KG1 (cell line): ENCODE measurements at regions not wholly inside any gene's neighbourhood (a gene's known extent, or its start where the extent isn't known, plus 50 kb on each side); places are given as distances from the start of the nearest gene placed in this dataset.
"Not testable (repeated sequence)": the region's sequence is repeated elsewhere in the genome, so short reads cannot be mapped to it uniquely, and the experiment has no call there.

ENCODE experiments used
- DNase-seq: peaks from one replicate; lab custom pipeline; 2025; lab: John Stamatoyannopoulos, UW

DNA sequence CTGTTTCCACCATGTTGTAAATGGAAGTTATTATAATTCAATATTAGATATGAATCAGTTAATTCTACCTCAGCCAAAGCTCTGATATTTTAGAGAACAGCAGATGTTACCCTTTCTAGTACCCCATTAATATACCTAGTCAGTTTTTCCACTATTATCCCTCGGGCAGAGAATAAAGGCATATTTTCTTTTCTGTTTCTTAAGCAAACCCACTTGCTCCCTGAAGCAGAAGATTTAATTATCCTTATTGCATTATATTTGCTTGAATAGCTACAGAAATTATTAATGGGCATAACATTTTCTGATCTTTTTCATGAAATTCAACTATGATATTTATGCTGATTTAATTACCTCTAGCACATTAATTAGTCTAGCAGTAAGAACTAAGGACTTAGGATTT, 832.9 kb upstream of the FBXO33 start:
- DNase-seq, result no peak

DNA sequence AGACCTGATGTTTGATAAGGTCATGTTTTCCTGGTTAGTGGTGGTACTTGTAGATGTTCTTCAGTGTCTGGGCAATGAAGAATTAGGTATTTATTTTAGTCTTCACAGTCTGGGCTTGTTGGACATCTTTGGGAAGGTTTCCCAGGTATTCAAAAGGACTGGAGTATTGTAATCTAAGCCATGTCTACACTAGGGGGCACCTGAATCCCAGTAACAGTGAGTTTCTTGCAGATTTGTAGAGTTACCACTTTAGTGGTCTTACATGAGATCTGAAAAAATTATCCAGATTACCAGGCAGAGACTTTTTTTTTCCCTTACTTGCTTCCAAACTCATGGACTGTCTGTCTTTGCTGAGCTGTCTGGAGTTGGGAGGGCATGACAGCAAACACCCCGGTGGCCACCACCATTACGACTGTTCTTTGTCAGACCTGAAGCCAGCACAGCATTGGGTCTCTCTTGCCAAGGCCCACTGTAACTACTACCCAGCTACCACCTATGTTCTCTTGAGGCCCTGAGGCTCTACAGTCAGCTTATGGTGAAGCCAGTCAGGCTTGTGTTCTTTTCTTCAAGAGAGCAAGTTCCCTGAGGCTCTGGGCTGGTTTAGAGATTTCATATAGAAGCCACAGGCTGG, 820.7 kb upstream of the FBXO33 start:
- no peak for DNase-seq

DNA sequence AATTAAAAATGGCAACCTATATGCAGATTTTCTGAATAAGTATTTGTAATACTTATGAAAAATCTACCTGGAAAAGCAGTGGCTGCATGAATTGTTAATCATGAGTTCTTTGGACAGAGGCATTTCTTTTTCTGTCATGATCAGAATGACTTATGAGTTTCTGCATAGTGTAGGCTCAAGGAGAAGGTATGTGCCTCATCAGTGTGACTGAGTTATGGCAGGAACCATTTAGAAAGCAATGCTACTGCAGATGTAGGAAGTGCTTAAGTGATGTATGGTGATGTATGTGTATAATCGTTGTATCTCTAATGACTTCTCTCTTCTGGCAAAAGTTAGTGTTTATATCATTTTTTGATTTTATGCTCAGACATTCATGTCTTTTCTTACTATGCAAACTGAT, 816.4 kb upstream of the FBXO33 start:
- DNase-seq, result no peak

DNA sequence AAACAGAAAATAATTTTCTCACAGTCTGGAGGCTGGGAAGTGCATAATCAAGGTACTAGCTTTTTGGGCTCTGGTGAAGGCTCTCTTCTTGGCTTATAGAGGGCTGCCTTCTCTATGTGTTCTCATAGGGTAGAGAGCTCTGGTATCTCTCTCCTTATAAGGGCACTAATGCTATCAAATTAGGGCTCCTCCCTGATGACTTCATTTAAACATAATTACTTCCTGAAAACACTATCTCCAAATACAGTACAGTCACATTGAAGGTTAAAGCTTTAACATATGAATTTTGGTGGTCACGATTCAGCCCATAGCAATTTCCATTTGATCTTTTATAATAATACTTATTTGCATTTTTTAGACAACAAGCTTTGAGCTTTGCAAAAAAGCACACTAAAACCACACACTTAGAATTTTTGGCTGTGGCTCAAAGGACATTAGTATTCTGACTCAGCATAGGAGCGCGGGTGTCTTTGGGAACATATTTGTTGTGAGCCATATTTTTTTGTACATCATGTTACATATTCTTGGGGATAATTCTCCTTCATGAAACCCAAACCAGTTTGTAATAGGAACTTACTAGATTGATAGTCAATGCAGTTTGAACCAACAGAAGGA, 808.1 kb upstream of the FBXO33 start:
- no peak for DNase-seq

DNA sequence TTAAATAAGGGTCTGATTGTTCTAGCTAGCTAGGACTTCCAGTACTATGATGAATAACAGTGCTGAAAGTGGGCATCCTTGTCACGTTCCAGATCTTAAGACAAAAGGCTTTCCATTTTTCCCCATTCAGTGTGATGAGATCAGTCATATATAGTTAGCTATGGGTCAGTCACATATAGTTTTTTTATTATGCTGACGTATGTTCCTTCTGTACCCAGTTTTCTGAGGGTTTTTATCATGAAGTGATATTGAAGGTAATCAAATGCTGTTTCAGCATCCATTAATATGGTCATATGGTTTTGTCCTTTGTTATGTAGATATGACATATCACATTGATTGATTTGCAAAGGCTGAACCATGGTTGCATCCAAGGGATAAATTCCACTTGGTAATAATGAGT, 800.1 kb upstream of the FBXO33 start:
- DNase-seq, result no peak

DNA sequence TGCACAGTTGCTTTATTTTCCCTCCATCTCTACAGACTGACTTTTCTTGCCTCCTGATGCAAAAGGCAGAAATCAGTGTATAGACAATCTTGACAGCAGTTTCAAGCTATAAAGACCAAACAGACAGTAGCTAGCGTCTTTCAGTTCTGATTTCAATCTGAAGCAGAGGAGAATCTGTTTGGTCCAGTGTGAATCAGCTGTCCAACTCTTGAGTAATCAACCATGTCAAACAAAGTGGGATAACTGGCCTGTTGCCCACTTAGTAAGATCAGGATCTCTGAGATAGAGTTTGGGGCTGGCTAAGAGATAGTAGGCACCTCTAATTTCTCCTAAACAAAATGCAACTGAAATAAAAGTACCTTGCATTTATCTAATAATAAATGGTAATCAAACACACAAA, 797.4 kb upstream of the FBXO33 start:
- no peak for DNase-seq

DNA sequence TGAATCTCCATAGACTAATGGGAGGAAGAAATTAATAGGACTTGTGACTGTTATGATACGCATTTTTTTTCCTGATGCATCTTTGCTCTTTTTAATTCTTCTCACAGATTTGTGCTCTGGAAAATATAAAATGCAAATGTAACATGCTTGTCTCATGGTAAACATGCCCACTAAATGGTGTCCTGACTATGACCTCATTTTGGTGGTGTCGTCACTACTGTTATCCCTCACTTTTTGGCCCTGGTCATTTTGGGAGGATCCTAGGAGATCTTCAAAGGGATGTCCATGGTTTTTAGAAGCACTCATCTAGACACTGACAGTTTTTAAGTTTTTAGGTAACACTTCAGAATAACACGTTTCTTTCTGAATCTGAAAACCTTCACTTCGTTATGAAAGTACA, 790.8 kb upstream of the FBXO33 start:
- no peak for DNase-seq

DNA sequence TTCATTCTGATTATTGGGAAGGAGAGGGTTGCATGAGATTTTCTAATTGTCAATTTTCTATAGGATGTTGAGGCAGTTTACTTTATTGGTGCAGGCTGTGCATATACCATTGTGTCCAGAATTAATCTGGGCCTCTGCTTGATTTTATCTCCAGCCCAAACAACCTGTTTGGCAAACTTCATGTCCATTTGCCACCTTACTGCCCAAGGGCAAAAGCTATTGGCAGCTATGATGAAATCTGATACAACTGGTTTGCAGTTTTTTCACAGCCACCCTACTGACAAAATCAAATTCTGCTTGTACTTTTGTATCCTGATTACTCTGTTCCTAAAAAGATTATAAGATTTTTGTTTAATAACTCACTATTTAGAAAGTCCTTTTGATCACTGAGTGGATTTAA, 789.2 kb upstream of the FBXO33 start:
- DNase-seq, result no peak

DNA sequence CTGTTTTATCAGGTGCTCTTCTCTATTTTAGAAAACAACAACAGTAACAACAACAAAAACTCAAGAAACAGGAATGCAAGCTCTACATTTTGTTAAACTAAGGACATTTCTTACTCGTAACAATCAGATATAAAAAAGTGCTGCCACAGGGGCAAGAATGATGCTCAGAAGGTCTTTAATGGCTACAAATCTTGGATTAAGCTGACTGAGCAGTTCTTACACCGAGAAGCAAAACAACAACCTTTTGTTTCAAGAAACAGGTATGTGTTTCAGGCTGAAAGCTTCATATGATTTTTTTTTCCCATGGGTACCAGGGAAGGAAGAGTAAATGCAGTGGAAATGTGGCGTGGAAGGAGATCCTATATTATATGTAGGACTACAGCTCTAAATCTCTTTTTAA, 786.8 kb upstream of the FBXO33 start:
- DNase-seq, result no peak

DNA sequence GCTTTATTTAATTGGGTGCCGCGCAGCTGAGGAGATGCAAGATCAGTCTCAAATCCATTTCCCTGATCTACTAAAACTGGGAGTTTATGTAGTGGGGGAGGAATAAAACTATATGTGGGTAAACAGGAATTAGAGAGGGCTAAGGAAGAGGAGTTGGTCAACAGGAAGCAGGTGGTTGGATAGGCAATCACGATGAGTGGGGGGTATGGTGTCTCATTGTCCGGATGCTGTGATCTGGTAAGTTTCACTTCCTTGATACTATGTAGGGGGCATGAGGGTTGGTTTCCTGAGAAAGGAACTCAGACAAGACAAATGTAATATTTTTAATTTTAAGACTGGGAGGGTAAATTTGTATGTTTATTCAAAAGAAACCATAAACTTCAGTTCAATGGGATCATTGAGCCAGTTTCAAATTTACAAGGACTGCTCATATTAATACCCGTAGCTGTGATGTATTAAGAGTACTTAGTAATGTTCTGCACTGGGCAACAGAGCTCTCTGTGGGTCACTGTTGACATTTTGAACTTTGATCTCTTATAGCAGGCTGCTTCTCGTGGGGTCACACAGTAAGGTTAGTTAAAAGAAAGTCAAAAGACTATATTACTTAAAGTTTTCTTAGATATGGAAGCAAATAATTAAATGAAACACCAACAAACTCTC, 786.2 kb upstream of the FBXO33 start:
- DNase-seq, result peak; percentile 32

DNA sequence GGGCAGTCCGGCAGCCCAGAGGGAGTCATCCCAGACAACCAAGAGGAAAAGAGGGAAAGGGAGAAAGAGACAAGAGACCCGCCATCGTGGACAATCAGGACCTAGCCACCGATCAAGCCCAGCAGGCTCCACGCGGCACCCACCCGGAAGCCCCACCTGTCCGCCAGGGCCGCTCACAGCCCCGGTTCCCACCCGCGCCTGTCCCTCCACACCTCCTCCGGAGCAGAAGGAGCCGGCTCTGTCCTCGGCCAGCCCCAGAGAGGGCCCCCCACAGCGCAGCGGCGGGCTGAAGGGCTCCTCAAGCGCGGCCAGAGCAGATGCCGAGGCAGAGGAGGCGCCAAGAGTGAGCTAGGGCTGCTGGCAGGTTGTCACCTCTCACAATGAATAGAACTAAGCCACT, 784.7 kb upstream of the FBXO33 start:
- no peak for DNase-seq

DNA sequence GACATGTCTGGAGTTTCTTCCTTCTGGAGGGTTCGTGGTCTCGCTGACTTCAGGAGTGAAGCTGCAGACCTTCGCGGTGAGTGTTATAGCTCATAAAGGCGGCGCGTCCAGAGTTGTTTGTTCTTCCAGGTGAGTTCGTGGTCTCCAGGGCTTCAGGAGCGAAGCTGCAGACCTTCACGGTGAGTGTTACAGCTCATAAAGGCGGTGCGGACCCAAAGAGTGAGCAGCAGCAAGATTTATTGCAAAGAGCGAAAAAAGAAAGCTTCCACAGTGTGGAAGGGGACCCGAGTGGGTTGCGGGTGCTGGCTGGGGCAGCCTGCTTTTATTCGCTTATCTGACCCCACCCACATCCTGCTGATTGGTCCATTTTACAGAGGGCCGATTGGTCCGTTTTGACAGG, 784.2 kb upstream of the FBXO33 start:
- not testable (repeated sequence) for DNase-seq

DNA sequence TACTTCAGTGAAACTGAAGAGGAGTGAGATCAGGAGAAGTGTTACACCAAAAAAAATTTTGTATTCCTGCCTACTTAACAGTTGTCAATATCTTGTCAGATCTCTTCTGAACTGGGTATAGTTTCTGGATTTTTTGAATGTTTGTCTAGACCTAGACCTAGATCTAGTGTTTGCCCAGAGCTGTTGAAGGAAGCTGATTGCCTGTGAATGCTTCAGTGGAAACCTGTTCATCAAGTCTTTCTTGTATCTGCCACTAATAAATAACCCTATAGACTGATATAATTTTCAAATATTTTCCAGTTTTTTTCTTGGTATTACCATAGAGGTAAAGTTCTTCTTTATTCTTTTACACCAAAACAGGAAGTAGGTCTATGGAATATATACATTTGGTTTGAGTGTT, 781.5 kb upstream of the FBXO33 start:
- DNase-seq, result no peak

DNA sequence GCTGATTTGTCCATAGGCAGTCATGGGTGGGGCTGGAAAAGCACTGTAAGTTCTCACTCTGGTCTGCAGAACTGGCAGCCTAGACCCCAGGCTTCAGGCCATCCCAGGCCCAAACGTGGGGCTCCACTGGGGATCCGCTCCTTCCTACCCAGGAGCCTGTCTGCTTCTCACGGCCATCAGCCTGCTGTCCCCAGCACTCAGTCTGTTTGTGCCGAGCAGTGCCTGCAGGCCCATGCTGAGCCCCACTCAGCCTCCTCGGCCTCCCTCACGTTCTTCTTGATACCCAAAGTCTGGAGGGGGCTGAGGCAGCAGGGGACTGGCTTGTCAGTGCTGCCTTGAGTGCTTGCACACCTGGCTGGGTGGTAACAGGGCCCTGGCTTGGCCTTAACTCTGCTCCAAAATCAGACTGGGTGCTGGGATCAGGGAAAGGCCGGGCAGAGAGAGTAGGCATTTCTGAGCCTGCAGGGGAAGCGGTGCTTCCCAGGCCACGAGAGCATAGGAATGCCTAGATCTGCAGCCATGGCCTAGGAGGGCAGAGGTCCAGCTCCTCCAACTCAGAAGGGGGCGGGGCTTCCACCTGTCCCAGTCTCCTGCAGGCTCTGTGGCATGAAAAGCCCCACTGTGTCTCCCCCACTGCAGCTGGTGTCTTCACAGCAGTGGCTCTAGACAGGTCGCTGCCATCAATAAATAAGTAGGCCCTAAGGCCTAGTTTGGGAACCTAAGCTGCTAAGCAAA, 772.4 kb upstream of the FBXO33 start:
- no peak for DNase-seq

DNA sequence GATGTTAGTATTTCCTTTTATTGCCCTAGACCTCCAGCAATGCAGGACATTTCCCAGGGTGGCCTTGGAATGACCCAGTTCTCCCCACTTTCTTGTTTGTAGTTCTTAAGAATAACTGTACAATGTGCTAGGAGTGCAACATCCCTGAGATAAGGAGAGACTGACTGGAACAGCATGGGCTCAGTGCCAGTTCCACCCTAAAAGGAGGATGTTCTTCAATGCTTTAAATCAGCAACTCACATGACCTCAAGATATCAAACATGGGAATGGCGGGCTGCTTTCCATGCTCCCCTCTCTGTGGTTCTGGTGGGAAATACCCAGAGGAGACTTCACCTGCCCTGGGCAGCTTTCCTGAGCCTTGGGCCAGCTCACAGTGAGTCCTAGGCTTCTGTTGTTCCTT, 766.9 kb upstream of the FBXO33 start:
- DNase-seq, result no peak

DNA sequence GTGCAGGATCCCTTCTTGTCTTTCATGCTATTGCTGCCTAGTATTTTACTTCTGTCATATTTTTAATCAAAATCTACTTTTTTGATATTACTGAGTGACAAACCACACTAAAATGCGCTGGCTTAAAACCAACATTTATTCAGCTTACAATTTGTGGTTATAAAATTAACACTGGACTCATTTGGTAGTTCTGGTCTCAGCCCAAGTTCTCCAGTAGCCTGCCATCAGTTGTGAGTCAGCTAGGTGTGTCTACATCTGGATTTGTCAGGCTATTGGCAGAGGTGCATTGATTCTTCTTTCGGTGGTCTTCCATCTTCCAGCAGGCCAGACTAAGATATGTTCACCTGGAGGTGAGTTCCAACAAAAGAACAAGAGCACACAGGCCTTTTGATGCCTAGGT, 765.1 kb upstream of the FBXO33 start:
- no peak for DNase-seq

DNA sequence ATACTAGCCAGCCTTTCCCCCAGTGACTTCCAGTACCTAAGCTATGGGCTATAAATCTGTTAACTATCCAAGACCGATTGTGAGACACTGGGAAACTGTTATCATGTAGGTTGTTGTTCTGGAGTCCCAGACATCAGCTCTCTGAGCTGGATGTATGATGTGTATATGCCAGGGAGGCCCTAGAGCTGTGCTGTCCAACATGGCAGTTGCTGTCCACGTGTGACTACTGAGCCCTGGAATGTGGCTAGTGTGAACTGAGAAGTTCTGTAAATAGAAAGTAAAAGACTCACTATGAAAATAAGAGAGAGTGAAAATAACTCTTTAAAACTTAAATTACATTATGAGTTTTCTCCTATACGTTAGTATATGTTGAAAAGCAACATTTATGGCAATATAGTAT, 755.8 kb upstream of the FBXO33 start:
- no peak for DNase-seq

DNA sequence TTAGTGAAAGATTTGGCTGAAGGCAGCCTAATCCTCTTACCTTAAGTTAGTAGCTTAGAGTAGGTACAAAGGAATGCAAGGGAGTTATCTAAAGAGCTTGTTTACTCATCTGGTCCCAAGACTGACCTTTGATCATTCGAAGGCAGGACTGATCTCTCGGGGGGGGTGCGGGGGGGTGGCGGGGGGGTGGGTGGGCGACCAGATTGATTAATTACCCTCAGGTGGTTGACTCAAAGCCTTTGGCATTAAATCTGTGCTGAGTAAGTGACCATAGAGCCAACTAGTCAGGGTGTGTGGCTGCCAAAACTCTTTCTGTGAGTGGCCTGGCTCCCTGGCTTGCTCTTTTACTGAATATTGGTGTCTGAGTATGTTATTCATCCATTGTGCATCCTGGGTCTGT, 731.9 kb upstream of the FBXO33 start:
- no peak for DNase-seq

DNA sequence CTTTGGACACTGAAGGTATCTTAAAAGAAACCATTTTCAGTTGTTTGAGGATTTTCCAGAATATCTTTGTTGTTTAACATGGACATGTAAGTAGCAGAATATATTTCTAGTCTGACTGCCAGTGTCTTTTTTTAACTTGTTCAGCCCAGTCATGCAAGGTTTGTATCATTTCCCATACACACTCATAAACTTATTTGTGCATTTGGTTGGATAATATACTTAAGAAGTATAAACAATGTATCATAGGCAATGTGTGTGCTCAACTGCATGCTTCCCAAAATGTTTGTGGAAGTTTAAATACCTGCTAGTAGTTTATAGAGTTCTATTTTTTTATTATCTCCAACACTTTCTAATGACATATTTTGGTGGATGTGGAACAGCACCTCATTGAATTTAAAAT, 707.4 kb upstream of the FBXO33 start:
- DNase-seq, result no peak

DNA sequence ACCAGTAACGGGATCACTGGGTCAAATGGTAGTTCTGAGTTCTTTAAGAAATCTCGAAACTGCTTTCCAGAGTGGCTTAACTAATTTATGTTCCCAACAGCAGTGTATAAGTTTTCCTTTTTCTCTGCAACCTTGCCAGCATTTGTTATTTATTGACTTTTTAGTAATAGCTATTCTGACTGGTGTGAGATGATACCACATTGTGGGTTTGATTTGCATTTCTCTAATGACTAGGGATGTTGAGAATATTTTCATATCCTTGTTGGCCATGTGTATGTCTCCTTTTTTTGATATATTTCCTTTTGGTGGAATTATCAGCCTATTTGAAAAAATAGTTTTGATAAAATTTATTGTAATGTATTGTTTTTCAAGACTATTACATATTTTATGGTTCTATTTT, 701.2 kb upstream of the FBXO33 start:
- no peak for DNase-seq

DNA sequence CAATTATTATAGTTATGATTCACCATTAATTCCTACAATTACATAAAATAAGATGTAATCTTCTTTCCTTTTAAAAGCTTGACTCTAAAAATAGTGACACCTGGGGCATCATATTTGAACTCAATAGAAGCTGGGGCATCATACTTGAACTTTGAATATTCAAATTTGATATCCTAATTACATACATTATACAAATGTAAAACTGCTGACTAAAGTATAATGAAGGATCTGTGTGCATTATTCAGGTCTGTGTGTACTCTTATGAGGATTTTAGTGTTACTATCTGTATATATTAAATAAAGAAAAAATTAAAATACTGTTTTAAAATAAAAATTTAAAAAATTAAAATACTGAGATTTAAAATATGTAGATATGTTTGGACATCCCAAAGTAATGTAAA, 696.9 kb upstream of the FBXO33 start:
- no peak for DNase-seq

DNA sequence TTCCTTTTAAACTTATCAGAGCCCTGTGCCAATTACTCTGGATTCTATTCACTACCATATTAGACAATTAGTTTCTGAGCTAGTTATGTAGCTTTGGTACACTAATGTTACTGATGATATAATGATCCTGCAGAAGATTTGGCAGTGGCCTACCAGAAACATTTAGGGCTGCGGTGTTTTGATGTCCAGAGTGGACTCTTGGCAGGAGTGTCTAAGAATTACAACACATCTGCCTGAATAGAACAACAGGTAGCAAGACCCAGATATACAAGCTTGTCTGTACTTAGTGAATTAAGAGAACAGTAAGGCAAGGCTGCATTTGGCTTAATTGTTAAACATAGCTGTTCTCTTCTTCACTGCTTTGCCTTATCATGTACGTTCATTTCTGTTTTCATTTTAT, 691.6 kb upstream of the FBXO33 start:
- no peak for DNase-seq

DNA sequence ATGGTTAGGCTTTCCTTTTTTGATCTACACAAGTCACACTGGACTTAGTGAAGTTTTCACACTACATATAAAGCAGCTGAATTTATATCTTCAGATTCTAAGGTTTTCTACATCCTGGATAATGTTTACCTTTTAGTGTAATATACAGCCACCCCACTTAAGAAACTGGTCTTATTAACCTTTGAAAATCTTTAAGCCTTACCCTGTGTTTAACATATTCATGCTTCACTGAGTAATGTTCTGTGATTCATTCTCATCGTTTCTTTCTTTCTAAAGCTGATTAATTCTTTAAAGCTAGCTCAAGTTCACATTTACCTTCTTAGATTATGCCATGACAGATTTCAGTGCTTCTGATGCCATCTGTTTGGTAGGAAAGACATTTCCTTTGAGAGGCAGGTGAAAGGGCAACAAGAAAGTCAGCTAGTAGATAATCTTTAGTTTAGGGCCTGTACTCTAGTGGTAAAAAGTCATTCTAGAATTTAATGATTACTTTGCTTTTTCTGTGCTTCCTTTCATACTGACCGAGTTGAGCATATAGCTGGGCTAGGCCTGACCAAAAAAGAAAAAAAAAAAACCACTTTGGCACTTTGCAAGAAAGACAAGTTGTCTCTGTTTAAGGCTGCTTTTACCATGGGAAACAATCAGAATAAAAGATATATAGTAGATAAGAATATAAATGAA, 690.9 kb upstream of the FBXO33 start:
- no peak for DNase-seq
